GM19397 (cell line): ENCODE measurements at regions not wholly inside any gene's neighbourhood (a gene's known extent, or its start where the extent isn't known, plus 50 kb on each side); places are given as distances from the start of the nearest gene placed in this dataset.
"Not testable (repeated sequence)": the region's sequence is repeated elsewhere in the genome, so short reads cannot be mapped to it uniquely, and the experiment has no call there.

Experiments
- ATAC-seq: cut with Tn5 transposase; IDR thresholded peaks from one replicate; pipeline ENCODE4 v1.9.1; 2021; ENCODE audit warnings: mild to moderate bottlenecking, moderate library complexity; ENCODE audit not compliant: unreplicated experiment

DNA sequence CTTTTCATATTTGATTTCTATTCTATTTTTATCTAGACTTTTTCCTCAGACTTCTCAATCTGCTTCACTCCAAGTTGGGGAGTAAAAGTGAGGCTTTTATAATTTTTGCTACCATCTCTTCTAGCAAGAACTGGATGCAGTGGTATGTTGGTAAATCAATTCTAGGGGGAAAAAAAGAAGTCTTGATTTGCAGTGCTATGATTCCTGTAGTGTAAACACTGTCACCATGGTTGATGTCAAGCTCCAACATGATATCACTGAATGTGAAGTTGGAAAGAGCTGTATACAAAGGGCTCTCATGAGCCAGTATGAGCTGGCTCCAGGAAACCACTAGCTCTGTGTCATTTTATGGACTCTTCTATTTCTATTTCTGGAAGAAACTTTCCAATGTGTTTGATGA, 439.2 kb downstream of the NTRK2 start:
- no peak for ATAC-seq

DNA sequence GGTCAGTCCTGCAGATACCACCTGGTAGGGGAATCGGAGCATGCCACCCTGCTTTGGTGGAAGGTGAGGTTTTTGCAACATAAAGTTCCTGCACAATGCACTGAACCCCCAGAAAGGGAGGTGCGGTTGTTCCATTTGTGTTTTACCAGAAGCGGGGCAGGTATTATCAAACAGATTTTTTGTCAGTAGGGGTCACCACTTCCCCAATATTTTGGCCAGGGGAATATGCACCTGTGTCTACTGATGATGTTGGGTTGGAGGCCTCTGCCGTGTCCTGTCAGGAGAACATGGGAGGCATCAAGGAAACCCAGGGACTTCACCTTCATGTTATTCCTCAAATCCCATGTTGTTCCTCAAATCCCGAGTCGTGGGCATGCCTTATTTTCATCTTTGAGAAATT, 438.7 kb downstream of the NTRK2 start:
- no peak for ATAC-seq

DNA sequence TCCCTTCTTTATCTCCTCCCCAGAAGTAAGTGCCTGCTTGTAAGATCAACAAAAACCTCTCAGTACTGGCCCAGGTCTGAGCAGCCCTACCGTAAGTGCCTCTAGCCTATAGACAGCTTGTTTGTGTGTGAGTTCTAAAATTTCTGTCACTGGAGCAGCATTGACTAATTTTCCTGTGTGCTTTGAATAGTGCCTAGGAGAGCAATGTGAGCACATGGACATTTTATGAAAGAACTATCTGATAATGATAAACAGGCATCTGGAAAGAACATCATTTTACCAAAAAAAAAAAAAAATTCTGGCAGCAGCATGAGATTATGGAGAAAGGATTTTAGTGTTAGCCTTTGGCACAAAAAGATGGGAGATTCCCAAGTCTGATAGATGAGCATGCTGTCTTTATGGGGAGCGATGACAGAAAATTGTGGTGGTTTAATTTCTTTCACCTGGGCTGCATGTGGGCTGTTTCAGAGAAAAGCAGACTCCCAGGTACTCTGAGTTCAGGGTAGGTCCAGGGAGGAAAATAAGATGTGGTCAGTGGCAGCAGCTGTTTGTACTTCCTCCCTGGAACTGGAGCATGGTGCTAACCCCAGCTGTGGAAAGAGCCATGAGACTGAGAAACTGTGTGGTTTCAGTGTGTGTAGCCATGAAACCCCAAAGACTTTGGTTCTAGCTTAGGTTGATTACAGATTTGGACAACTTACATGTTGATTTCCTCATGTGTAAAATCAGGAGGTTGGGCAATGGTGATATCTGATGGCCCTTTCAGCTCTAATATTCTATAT, 419.9 kb downstream of the NTRK2 start:
- no peak for ATAC-seq

DNA sequence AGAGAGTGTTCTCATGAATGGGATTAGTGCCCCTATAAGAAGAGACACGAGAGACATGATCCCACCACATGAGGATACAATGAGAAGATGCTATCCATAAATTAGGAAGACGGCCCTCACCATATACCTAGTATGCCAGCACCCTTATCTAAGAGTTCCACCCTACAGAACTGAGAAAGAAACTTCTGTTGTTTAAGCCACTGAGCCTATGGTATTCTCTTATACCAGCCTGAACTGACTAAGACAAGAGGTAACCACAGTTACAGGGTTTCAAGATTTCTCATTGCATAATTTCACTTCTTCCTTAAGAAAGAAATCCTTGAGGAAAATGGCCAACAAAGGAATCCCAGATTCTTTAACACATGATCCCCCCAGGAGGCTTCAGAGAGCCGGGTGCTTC, 412.4 kb downstream of the NTRK2 start:
- ATAC-seq: no peak

DNA sequence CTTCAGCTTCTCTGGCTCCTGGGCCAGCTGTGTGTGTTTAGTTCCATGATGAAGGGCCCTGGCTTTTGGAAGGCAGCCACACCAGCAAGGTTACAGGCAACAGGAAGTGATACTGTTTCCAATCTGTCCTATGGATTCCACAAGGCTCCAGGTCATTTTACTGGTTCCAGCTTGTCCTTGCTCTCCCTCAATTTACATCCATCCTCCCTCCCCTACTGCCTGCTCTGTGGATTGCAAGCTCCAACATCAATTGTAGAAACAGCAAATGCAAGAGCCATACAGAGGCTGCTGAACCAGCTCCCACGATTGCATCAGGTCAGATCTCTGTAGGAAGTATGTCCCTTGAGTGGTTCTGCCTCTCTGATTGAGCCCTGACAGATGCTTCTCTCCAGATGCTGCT, 409.8 kb downstream of the NTRK2 start:
- ATAC-seq: no peak

DNA sequence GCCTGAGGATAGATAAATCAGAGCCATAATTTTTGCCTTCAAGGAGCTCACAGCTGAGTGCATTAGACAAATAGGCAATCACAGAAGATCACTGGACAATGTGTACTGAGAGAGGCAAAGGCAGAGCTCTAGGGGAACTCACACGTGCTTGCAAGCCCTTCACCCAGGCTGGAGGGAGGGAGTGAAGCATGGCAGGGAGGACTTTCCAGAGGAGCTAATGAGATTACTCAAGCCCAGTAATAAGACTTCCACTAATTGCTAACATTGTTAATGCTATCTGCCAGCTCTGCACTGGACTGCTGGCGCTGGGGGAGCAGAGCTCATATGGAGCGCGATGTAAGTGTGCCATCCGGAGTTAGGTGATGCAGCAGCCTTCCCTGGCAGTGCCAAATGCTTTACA, 408.4 kb downstream of the NTRK2 start:
- no peak for ATAC-seq

DNA sequence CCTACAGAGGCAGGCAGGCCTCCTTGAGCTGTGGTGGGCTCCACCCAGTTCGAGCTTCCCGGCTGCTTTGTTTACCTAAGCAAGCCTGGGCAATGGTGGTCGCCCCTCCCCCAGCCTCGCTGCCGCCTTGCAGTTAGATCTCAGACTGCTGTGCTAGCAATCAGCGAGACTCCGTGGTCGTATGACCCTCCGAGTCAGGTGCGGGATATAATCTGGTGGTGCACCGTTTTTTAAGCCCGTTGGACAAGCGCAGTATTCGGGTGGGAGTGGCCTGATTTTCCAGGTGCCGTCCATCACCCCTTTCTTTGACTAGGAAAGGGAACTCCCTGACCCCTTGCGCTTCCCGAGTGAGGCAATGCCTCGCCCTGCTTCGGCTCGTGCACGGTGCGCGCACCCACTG, 407.6 kb downstream of the NTRK2 start:
- ATAC-seq: not testable (repeated sequence)
